Esophagus squamous epithelium (tissue), 5 donors: ENCODE measurements at regions not wholly inside any gene's neighbourhood (a gene's known extent, or its start where the extent isn't known, plus 50 kb on each side); places are given as distances from the start of the nearest gene placed in this dataset.

Experiments
- DNase-seq: peaks from one replicate; lab custom pipeline; 2025; lab: John Stamatoyannopoulos, UW
- H3K27ac ChIP-seq, 4 donors: fragments of 200-600 bp; sonication (generic); one replicate each; pipeline ENCODE4 v1.5.1; 2016 to 2019; ENCODE audit warnings: mild to moderate bottlenecking in 1 of 4
- H3K27me3 ChIP-seq, 4 donors: fragments of 200-600 bp; sonication (generic); 1 replicate in 3 of 4; 2 replicates in 1 of 4; pipeline versions ENCODE4 v1.5.1 to v1.6.0; 2017 to 2021; ENCODE audit warnings: antibody characterized with exemption in 1 of 4
- H3K36me3 ChIP-seq, 3 donors: fragments of 200-600 bp; sonication (generic); one replicate each; pipeline ENCODE4 v1.5.1; 2016 to 2019
- H3K4me1 ChIP-seq, 3 donors: fragments of 200-600 bp; sonication (generic); one replicate each; pipeline ENCODE4 v1.5.1; 2017 to 2019
- H3K4me3 ChIP-seq, 4 donors: fragments of 200-600 bp; sonication (generic); 1 replicate in 3 of 4; 2 replicates in 1 of 4; pipeline ENCODE4 v1.5.1; 2016 to 2019; ENCODE audit warnings: mild to moderate bottlenecking in 2 of 4, moderate library complexity in 1 of 4
- H3K9me3 ChIP-seq, 3 donors: fragments of 200-600 bp; sonication (generic); one replicate each; pipeline ENCODE4 v1.5.1; 2016 to 2019
- POLR2A ChIP-seq, 4 donors: fragments of 450-650 bp; IDR thresholded peaks; one replicate each; pipeline ENCODE4 v1.6.1; 2017; ENCODE audit warnings: antibody characterized with exemption in 4 of 4, mild to moderate bottlenecking in 4 of 4, moderate library complexity in 3 of 4
- WGBS, 2 donors: methylation state at CpG; one replicate each; pipeline ENCODE4 v1.1.5; 2018; 5-methylcytosine and 5-hydroxymethylcytosine counted together
- intact Hi-C: fragments of 100-400 bp; cut with DNase I; formaldehyde crosslinking; loops from one replicate; pipeline ENCODE4 v1.15.0; 2022
- TF ChIP-seq, protein P1 (sequence below), 6 experiments: fragments of 450-650 bp in 4 of 6; fragments of 200-600 bp in 2 of 6; sonication (generic) in 2 of 6; IDR thresholded peaks; one replicate each; pipeline ENCODE4 v1.5.1; 2016 to 2019; ENCODE audit warnings: antibody characterized with exemption in 6 of 6, mild to moderate bottlenecking in 4 of 6, moderate library complexity in 4 of 6
- donor health status: DM: yes; HTN: yes; CAD: no.

DNA sequence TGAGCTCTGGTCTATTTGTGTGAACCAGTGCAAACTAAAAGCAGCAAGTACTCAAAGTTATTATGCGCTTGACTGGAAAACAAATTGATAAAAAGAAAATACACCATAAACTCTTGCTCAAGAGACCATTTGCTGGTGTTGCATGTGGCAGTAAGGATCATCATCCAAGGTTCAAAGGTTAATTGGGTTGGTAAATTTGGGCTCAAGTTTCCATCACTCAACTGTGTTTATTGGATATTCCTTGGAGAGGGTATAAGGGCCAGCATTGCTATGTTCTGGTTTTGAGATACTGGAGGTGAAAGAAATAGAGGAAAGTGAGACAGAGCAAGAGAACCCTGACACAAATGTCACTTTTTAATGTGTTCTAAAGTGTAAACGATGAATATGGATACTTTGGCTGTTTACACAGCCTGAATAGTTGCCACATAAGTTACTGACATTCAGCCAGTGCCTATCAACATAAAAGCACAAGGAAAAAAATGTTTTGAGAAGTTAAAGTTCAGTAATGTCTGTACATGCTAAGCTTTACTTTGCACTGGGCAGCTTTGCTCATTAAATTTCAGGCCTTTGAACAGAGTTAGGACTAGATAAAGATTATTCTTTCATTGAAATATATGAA is 736.1 kb downstream of the HDGFL1 start:
- DNase-seq: no peak
- Histone ChIP-seq H3K27me3 (no peaks in the 10 kb centered on the region), H3K4me1 (no peaks in the 10 kb centered on the region), H3K4me3 (no peak overlapping the region), H3K9me3 (no peaks in the 10 kb centered on the region), H3K36me3 (no peaks in the 10 kb centered on the region), H3K27ac (no peak overlapping the region)
- TF ChIP-seq POLR2A (IDR thresholded peaks at IDR 0.05): no peak
- TF ChIP-seq, protein P1, sequence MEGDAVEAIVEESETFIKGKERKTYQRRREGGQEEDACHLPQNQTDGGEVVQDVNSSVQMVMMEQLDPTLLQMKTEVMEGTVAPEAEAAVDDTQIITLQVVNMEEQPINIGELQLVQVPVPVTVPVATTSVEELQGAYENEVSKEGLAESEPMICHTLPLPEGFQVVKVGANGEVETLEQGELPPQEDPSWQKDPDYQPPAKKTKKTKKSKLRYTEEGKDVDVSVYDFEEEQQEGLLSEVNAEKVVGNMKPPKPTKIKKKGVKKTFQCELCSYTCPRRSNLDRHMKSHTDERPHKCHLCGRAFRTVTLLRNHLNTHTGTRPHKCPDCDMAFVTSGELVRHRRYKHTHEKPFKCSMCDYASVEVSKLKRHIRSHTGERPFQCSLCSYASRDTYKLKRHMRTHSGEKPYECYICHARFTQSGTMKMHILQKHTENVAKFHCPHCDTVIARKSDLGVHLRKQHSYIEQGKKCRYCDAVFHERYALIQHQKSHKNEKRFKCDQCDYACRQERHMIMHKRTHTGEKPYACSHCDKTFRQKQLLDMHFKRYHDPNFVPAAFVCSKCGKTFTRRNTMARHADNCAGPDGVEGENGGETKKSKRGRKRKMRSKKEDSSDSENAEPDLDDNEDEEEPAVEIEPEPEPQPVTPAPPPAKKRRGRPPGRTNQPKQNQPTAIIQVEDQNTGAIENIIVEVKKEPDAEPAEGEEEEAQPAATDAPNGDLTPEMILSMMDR (IDR thresholded peaks at IDR 0.05): no peak
- WGBS, 2 donors: 62 to 71% methylated on average over 2 of the region's 2 CpGs
- intact Hi-C loops: no loop called here

DNA sequence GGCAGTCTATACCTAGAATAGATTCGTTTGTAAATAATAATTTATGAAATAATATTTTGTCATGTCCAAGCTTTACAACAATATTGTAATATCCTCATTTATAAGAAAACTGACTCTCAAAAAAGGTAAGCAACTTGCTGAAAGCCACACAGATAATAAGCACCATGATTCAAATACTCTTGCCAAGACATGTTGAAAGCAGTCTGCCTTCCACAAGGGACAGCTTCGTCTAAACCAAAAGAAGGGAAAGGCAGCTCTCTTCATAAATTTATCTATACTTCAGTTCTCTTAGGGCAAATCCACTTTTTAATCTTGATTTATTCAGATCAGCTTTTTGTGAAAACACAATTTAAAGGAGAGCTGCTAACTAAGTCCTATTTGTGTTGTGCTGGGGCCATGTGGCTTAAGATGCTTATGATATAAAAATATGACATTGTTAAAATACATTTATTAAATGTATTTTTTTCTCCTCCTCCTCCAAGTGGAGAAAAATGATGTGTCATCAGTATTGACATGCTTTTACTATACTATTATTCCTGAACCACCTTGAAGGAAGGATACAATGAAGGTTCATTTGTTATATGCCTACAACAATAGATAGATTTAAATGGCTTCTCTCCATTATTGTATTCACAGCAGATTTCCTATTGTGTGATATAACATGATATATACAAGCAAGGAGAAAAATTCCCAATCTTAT is 737.0 kb downstream of the HDGFL1 start:
- DNase-seq: no peak
- Histone ChIP-seq H3K4me1 (no peaks in the 10 kb centered on the region), H3K9me3 (no peaks in the 10 kb centered on the region), H3K27ac (no peak overlapping the region), H3K4me3 (no peak overlapping the region), H3K36me3 (no peaks in the 10 kb centered on the region), H3K27me3 (no peaks in the 10 kb centered on the region)
- 39 to 60% methylated on average over 2 of the region's 2 CpGs for WGBS, 2 donors
- TF ChIP-seq, protein P1 (IDR thresholded peaks at IDR 0.05): no peak
- TF ChIP-seq POLR2A (IDR thresholded peaks at IDR 0.05): no peak
- intact Hi-C loops: no loop called here

DNA sequence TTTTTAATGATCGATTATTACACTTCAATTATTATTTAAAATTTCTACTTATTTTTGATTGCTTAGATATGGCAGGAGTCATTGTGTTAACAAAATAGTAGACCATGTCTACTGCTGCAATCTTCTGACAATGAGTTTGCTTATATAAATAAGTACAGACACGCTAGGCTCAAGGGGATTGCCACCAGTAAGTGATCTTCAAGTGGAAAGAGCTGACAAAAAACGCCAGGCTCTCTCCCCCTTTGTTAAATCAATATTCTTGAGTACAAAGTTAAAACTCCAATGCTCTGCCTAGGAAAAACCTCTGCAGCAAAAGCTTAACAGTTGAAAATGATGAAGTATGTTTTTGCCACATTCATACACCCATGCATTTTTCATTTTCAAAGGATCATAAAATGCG is 738.1 kb downstream of the HDGFL1 start:
- intact Hi-C loops: no loop called here
- no peaks in the 10 kb centered on the region for H3K36me3 ChIP-seq
- no peaks in the 10 kb centered on the region for H3K4me1 ChIP-seq
- H3K27ac ChIP-seq: no peak overlapping the region
- DNase-seq: no peak
- H3K9me3 ChIP-seq: no peaks in the 10 kb centered on the region
- no peaks in the 10 kb centered on the region for H3K27me3 ChIP-seq
- no peak overlapping the region for H3K4me3 ChIP-seq
- TF ChIP-seq, protein P1 (IDR thresholded peaks at IDR 0.05): no peak
- TF ChIP-seq POLR2A (IDR thresholded peaks at IDR 0.05): no peak
- 62 to 64% methylated on average over 4 of the region's 4 CpGs for WGBS, 2 donors

DNA sequence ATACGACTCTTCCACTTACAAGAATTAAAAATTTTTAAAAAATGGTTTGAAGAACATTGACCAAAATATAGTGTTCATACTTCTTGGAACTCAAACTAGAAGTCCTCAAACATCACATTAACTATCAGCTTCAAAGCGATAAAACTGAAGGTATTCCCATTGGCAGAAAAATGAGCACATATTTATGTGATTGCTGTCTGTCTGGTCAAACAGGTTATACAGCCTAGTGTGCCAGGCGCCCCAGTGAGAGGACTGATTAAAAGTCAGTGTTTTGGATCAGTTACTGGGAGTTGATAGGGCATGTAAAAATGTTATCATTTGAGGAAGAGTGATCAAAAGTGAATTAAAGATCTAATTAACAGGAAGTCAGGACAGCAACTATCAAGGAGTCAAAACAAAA is 738.8 kb downstream of the HDGFL1 start:
- intact Hi-C loops: no loop called here
- Histone ChIP-seq H3K4me3 (no peak overlapping the region), H3K9me3 (no peaks in the 10 kb centered on the region), H3K4me1 (no peaks in the 10 kb centered on the region), H3K36me3 (no peaks in the 10 kb centered on the region), H3K27me3 (no peaks in the 10 kb centered on the region), H3K27ac (no peak overlapping the region)
- no peak for TF ChIP-seq POLR2A (IDR thresholded peaks at IDR 0.05)
- TF ChIP-seq, protein P1 (IDR thresholded peaks at IDR 0.05): no peak
- 22 to 31% methylated on average over 3 of the region's 3 CpGs for WGBS, 2 donors
- no peak for DNase-seq

DNA sequence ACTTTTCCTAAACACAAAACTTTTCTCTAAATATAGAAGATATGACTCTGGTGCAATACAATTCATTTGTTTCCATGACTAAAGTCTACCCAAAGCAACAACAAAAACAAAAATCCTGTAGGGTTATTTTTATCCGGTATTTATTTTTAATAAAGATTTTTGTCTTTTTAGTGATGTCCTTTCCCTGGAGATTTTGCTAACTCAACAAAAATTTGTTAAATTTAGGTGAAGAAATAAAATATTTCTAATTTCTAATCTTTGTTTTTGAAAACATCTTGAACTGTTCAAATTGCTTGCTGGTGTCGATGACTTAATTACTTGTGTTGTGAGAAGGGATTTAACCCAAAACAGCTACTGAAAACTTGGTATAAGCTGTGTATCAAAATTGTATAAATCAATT is 741.8 kb downstream of the HDGFL1 start:
- no peaks in the 10 kb centered on the region for H3K27me3 ChIP-seq
- H3K36me3 ChIP-seq: no peaks in the 10 kb centered on the region
- H3K4me3 ChIP-seq: no peak overlapping the region
- H3K9me3 ChIP-seq: no peaks in the 10 kb centered on the region
- no peaks in the 10 kb centered on the region for H3K4me1 ChIP-seq
- no peak for TF ChIP-seq POLR2A (IDR thresholded peaks at IDR 0.05)
- TF ChIP-seq, protein P1 (IDR thresholded peaks at IDR 0.05): no peak
- intact Hi-C loops: no loop called here
- H3K27ac ChIP-seq: no peak overlapping the region
- no peak for DNase-seq
- WGBS, 2 donors: 81 to 94% methylated on average over 2 of the region's 2 CpGs
